HG03060 (cell line): ENCODE measurements at regions not wholly inside any gene's neighbourhood (a gene's known extent, or its start where the extent isn't known, plus 50 kb on each side); places are given as distances from the start of the nearest gene placed in this dataset.

ENCODE experiments used
- ATAC-seq: cut with Tn5 transposase; IDR thresholded peaks from one replicate; pipeline ENCODE4 v1.9.1; 2021; ENCODE audit warnings: low read depth, moderate number of reproducible peaks; ENCODE audit not compliant: unreplicated experiment

GRCh38 chr6:6704103-6705060 lies 115.9 kb downstream of the LY86 start:
- ATAC-seq = no peak

GRCh38 chr6:6705061-6705425 lies 116.5 kb downstream of the LY86 start:
- ATAC-seq = no peak

GRCh38 chr6:6705915-6706675 lies 117.6 kb downstream of the LY86 start:
- no peak for ATAC-seq

GRCh38 chr6:6707143-6707542 lies 118.6 kb downstream of the LY86 start:
- no peak for ATAC-seq

- no peak for ATAC-seq
These were observed 120.6 kb downstream of the LY86 start for GRCh38 chr6:6709106-6709505.

GRCh38 chr6:6711031-6711785 lies 122.7 kb downstream of the LY86 start:
- no peak for ATAC-seq

- no peak for ATAC-seq
These were observed 123.4 kb downstream of the LY86 start for GRCh38 chr6:6711832-6712448.

GRCh38 chr6:6712449-6713403 lies 124.2 kb downstream of the LY86 start:
- ATAC-seq = no peak

- ATAC-seq = no peak
These were observed 125.1 kb downstream of the LY86 start for GRCh38 chr6:6713657-6714056.

GRCh38 chr6:6714118-6714897 lies 125.8 kb downstream of the LY86 start:
- ATAC-seq = no peak

GRCh38 chr6:6714953-6715352 lies 126.4 kb downstream of the LY86 start:
- ATAC-seq = no peak

GRCh38 chr6:6715465-6715864 lies 126.9 kb downstream of the LY86 start:
- no peak for ATAC-seq

- ATAC-seq = no peak
These were observed 128.7 kb downstream of the LY86 start for GRCh38 chr6:6716998-6717763.

GRCh38 chr6:6717953-6718352 lies 129.4 kb downstream of the LY86 start:
- no peak for ATAC-seq

- no peak for ATAC-seq
These were observed 133.1 kb downstream of the LY86 start for GRCh38 chr6:6721606-6722005.

GRCh38 chr6:6722195-6722594 lies 133.7 kb downstream of the LY86 start:
- ATAC-seq = no peak

GRCh38 chr6:6723361-6723760 lies 134.8 kb downstream of the LY86 start:
- no peak for ATAC-seq
